Neural crest cell (in vitro differentiated cells): ENCODE measurements at regions not wholly inside any gene's neighbourhood (a gene's known extent, or its start where the extent isn't known, plus 50 kb on each side); places are given as distances from the start of the nearest gene placed in this dataset.

Experiments
- DNase-seq: peaks from one replicate; pipeline ENCODE4 v3.0.0; 2021; ENCODE audit warnings: low read depth, mixed read lengths, low spot score
- H3K27ac Mint-ChIP-seq: one replicate; pipeline ENCODE4 v1.8.0; 2021; ENCODE audit warnings: mild to moderate bottlenecking, mixed read lengths; ENCODE audit not compliant: unreplicated experiment
- H3K27me3 Mint-ChIP-seq: 2 replicates; pipeline ENCODE4 v1.8.0; 2021; ENCODE audit warnings: low read depth, mild to moderate bottlenecking, mixed read lengths
- H3K36me3 Mint-ChIP-seq: 2 replicates; pipeline ENCODE4 v1.8.0; 2021; ENCODE audit warnings: low read depth, mild to moderate bottlenecking, mixed read lengths
- H3K4me1 Mint-ChIP-seq: 2 replicates; pipeline ENCODE4 v1.8.0; 2021; ENCODE audit warnings: mixed read lengths
- H3K4me3 Mint-ChIP-seq: one replicate; pipeline ENCODE4 v1.8.0; 2021; ENCODE audit warnings: mild to moderate bottlenecking, mixed read lengths
- H3K9me3 Mint-ChIP-seq: 2 replicates; pipeline ENCODE4 v1.8.0; 2021; ENCODE audit warnings: mixed read lengths
- TF ChIP-seq, protein P1 (sequence below): fragments of 200-600 bp; sonication (generic); conservative IDR thresholded peaks from 2 replicates; pipeline ENCODE4 v1.5.0; 2021; ENCODE audit warnings: antibody characterized with exemption, mild to moderate bottlenecking

- no peaks in the 10 kb centered on the region for H3K27me3 Mint-ChIP-seq
- no peak overlapping the region for H3K27ac Mint-ChIP-seq
- no peak for DNase-seq
- peaks cover 3% of the 10 kb centered on the region for H3K9me3 Mint-ChIP-seq
- no peaks in the 10 kb centered on the region for H3K4me1 Mint-ChIP-seq
- TF ChIP-seq, protein P1, sequence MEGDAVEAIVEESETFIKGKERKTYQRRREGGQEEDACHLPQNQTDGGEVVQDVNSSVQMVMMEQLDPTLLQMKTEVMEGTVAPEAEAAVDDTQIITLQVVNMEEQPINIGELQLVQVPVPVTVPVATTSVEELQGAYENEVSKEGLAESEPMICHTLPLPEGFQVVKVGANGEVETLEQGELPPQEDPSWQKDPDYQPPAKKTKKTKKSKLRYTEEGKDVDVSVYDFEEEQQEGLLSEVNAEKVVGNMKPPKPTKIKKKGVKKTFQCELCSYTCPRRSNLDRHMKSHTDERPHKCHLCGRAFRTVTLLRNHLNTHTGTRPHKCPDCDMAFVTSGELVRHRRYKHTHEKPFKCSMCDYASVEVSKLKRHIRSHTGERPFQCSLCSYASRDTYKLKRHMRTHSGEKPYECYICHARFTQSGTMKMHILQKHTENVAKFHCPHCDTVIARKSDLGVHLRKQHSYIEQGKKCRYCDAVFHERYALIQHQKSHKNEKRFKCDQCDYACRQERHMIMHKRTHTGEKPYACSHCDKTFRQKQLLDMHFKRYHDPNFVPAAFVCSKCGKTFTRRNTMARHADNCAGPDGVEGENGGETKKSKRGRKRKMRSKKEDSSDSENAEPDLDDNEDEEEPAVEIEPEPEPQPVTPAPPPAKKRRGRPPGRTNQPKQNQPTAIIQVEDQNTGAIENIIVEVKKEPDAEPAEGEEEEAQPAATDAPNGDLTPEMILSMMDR: no peak
- peaks cover under 1% of the 10 kb centered on the region for H3K36me3 Mint-ChIP-seq
- no peak overlapping the region for H3K4me3 Mint-ChIP-seq
Observed at GRCh38 chr2:168300460-168300859, 53.1 kb upstream of the STK39 start.

GRCh38 chr2:168304024-168304681, 56.8 kb upstream of the STK39 start:
- H3K27ac Mint-ChIP-seq: peak overlapping the region; percentile 32
- TF ChIP-seq, protein P1: no peak
- no peaks in the 10 kb centered on the region for H3K4me1 Mint-ChIP-seq
- H3K36me3 Mint-ChIP-seq: peaks cover 9% of the 10 kb centered on the region
- no peak overlapping the region for H3K4me3 Mint-ChIP-seq
- H3K27me3 Mint-ChIP-seq: no peaks in the 10 kb centered on the region
- no peak for DNase-seq
- H3K9me3 Mint-ChIP-seq: peaks cover 23% of the 10 kb centered on the region

DNA sequence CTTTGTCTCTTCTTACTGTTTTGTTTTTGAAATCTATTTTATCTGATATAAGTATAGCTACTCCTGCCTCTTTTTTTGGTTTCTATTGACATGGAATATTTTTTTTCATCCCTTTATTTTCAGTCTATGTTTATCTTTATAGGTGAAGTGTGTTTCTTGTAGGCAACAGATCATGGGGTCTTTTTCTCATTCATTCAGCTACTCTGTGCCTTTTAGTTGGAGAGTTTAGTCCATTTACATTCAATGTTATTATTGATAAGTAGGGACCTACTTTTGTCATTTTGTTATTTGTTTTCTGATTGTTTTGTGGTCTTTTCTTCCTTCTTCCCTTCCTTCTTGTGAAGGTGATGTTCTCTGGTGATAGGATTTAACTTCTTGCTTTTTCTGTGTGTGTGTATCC, 60.0 kb upstream of the STK39 start:
- TF ChIP-seq, protein P1: no peak
- H3K9me3 Mint-ChIP-seq: peaks cover 20% of the 10 kb centered on the region
- no peak overlapping the region for H3K4me3 Mint-ChIP-seq
- H3K36me3 Mint-ChIP-seq: peaks cover 9% of the 10 kb centered on the region
- no peak for DNase-seq
- H3K27ac Mint-ChIP-seq: no peak overlapping the region
- H3K4me1 Mint-ChIP-seq: peaks cover 5% of the 10 kb centered on the region
- no peaks in the 10 kb centered on the region for H3K27me3 Mint-ChIP-seq

- peaks cover 23% of the 10 kb centered on the region for H3K9me3 Mint-ChIP-seq
- no peak for DNase-seq
- peaks cover 8% of the 10 kb centered on the region for H3K36me3 Mint-ChIP-seq
- H3K4me3 Mint-ChIP-seq: no peak overlapping the region
- peaks cover 5% of the 10 kb centered on the region for H3K4me1 Mint-ChIP-seq
- H3K27me3 Mint-ChIP-seq: no peaks in the 10 kb centered on the region
- no peak overlapping the region for H3K27ac Mint-ChIP-seq
- TF ChIP-seq, protein P1: no peak
Observed at GRCh38 chr2:168310580-168310979, 63.2 kb upstream of the STK39 start.

GRCh38 chr2:168311261-168311910, 64.0 kb upstream of the STK39 start:
- Mint-ChIP-seq H3K27me3 (no peaks in the 10 kb centered on the region), H3K36me3 (peaks cover 7% of the 10 kb centered on the region), H3K4me3 (no peak overlapping the region), H3K27ac (no peak overlapping the region), H3K4me1 (peaks cover 5% of the 10 kb centered on the region), H3K9me3 (peaks cover 16% of the 10 kb centered on the region)
- TF ChIP-seq, protein P1: no peak
- no peak for DNase-seq
